Gastrocnemius medialis (tissue), 4 donors: ENCODE measurements at regions not wholly inside any gene's neighbourhood (a gene's known extent, or its start where the extent isn't known, plus 50 kb on each side); places are given as distances from the start of the nearest gene placed in this dataset.

Experiments
- ATAC-seq, 2 donors: fragments of 150-250 bp; one replicate each; pipeline ENCODE4 v1.9.1; 2016
- DNase-seq, 2 donors: peaks; one replicate each; pipeline ENCODE4 v3.0.0-alpha.2; 2019
- H3K27ac ChIP-seq, 4 donors: fragments of 200-600 bp; sonication (generic); 1 replicate in 1 of 4; 2 replicates in 3 of 4; pipeline ENCODE4 v1.5.1; 2016 to 2018; ENCODE audit warnings: mild to moderate bottlenecking in 2 of 4, moderate library complexity in 1 of 4
- H3K27me3 ChIP-seq, 3 donors: fragments of 200-600 bp; sonication (generic) in 2 of 3; 1 replicate in 1 of 3; 2 replicates in 2 of 3; pipeline versions ENCODE4 v1.5.1 to v1.6.0; 2016 to 2019; ENCODE audit warnings: mild to moderate bottlenecking in 1 of 3, moderate library complexity in 1 of 3
- H3K36me3 ChIP-seq, 2 donors: fragments of 200-600 bp; sonication (generic) in 1 of 2; one replicate each; pipeline ENCODE4 v1.5.1; 2017 to 2018
- H3K4me1 ChIP-seq, 2 donors: fragments of 200-600 bp; sonication (generic) in 1 of 2; one replicate each; pipeline ENCODE4 v1.5.1; 2016 to 2017; ENCODE audit warnings: mild to moderate bottlenecking in 2 of 2
- H3K4me3 ChIP-seq, 4 donors: fragments of 200-600 bp; sonication (generic) in 3 of 4; 1 replicate in 1 of 4; 2 replicates in 3 of 4; pipeline ENCODE4 v1.5.1; 2016 to 2019; ENCODE audit warnings: mild to moderate bottlenecking in 2 of 4
- H3K9me3 ChIP-seq, 3 donors: fragments of 200-600 bp; sonication (generic) in 2 of 3; 1 replicate in 1 of 3; 2 replicates in 2 of 3; pipeline ENCODE4 v1.5.1; 2016 to 2019
- CTCF ChIP-seq, 5 experiments: fragments of 450-650 bp in 3 of 5; fragments of 200-600 bp in 2 of 5; sonication (generic) in 2 of 5; IDR thresholded peaks in 4 of 5; conservative IDR thresholded peaks in 1 of 5; 1 replicate in 4 of 5; 2 replicates in 1 of 5; pipeline ENCODE4 v1.5.1; 2016 to 2019; ENCODE audit warnings: antibody characterized with exemption in 5 of 5, mild to moderate bottlenecking in 3 of 5, moderate library complexity in 3 of 5
- POLR2A ChIP-seq, 2 donors: fragments of 450-650 bp; IDR thresholded peaks; one replicate each; pipeline ENCODE4 v1.6.1; 2017; ENCODE audit warnings: antibody characterized with exemption in 2 of 2, mild to moderate bottlenecking in 2 of 2, moderate library complexity in 2 of 2
- in situ Hi-C, 4 donors: fragments of 200-750 bp; cut with MboI; loops; one replicate each; pipeline versions ENCODE4 v1.15.0 to v1.8.0; 2017; ENCODE audit warnings: low sequenced_read_pairs in 4 of 4
- intact Hi-C: fragments of 100-400 bp; cut with DNase I; formaldehyde crosslinking; loops from one replicate; pipeline ENCODE4 v1.15.1; 2023; ENCODE audit warnings: low total_unique reads

DNA sequence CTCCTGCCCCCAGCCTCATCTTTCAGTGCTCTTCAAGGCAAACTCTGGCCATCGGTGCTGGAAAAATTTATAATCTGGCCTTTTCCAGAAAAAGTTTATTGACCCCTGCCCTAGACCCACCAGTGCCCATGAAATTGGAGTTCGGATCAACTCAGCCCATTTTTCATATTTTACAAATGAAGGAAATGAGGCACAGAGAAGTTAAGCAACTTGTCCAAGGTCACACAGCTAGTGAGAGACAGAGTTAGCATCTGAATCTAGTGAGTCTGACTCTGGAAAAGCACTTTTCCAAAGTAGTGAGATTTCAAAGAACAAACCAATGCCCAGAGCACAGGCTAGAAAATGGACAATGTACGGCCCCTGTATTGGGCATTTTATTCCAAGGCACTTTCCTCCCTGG, 69.4 kb upstream of the TLE3 start:
- in situ Hi-C loops, result no loop called here
- H3K27ac ChIP-seq, result peak overlapping the region in 1 of 4 donors; percentile 82
- no peaks in the 10 kb centered on the region for H3K9me3 ChIP-seq
- no peak overlapping the region for H3K4me3 ChIP-seq
- no peak for DNase-seq
- peaks cover 22 to 25% of the 10 kb centered on the region in 2 donors for H3K4me1 ChIP-seq
- intact Hi-C loops, result no loop called here
- no peak for ATAC-seq
- TF ChIP-seq POLR2A (IDR thresholded peaks at IDR 0.05), result no peak
- H3K27me3 ChIP-seq, result no peaks in the 10 kb centered on the region
- H3K36me3 ChIP-seq, result no peaks in the 10 kb centered on the region

GRCh38 chr15:70166506-70167087, 68.9 kb upstream of the TLE3 start:
- intact Hi-C loops, result no loop called here

GRCh38 chr15:70165716-70166284, 68.1 kb upstream of the TLE3 start:
- Histone ChIP-seq H3K27ac (peak overlapping the region; percentile 80 to 85 (median 83)), H3K36me3 (no peaks in the 10 kb centered on the region), H3K9me3 (no peaks in the 10 kb centered on the region), H3K4me3 (no peak overlapping the region), H3K4me1 (peaks cover 25 to 31% of the 10 kb centered on the region in 2 donors), H3K27me3 (no peaks in the 10 kb centered on the region)
- peak; percentile 86 to 87 for ATAC-seq
- TF ChIP-seq POLR2A (IDR thresholded peaks at IDR 0.05) (peak in 1 of 2 donors; percentile 4), CTCF (IDR thresholded peaks at IDR 0.05 in 4 of 5, conservative IDR thresholded peaks at IDR 0.05 in 1 of 5) (no peak)
- in situ Hi-C loops (no loop called here), intact Hi-C loops (no loop called here)
- peak; percentile 80 to 90 for DNase-seq

More at GRCh38 chr15:70166506-70167087, 68.9 kb upstream of the TLE3 start:
- Histone ChIP-seq H3K9me3 (no peaks in the 10 kb centered on the region), H3K4me1 (peaks cover 22 to 25% of the 10 kb centered on the region in 2 donors), H3K27ac (peak overlapping the region; percentile 80 to 85 (median 83)), H3K27me3 (no peaks in the 10 kb centered on the region), H3K36me3 (no peaks in the 10 kb centered on the region), H3K4me3 (no peak overlapping the region)
- no peak for TF ChIP-seq CTCF (IDR thresholded peaks at IDR 0.05 in 4 of 5, conservative IDR thresholded peaks at IDR 0.05 in 1 of 5)
- TF ChIP-seq POLR2A (IDR thresholded peaks at IDR 0.05), result no peak
- no peak for ATAC-seq
- no peak for DNase-seq
- in situ Hi-C loops, result no loop called here

DNA sequence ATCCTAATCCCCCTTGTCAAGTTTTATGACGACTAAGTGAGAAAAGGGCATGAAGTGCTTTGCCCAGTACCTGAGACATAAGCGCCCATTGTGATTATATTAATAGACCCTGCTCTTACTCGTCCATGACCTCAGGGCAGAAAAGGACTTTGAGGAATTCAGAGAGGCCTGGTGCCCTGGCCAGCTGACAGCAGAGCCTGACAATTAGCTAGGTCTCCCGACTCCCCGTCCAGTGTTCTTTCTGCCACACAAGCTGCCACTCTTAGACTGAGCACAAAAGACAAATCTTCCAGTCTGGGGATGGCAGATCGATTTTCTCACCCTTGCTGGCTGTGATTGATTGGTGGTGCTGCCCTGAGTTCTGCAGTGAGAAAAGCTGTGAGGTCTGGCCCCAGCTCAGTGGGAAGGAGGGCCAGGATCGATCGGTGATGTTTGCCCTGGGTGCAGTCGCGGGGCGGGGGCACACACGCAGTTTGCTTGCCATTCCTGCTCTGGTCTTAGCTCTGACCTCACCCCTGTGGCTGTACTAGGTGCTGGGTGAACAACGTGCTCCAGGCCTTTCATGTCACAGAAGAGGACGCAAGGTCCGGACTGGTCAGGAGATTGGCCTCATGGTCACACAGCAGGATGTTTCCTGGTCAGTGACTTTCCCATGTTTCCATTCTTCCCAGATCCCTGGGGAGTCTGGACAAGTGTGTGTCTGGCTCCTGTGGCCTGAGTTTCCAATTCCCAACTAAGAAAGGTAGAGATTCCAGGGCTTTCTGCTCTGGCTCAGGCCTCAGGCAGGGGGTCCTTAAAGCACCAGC, 67.4 kb upstream of the TLE3 start:
- peaks cover 30 to 32% of the 10 kb centered on the region in 2 donors for H3K4me1 ChIP-seq
- no peaks in the 10 kb centered on the region for H3K27me3 ChIP-seq
- in situ Hi-C loops (no loop called here), intact Hi-C loops (no loop called here)
- H3K36me3 ChIP-seq, result no peaks in the 10 kb centered on the region
- H3K9me3 ChIP-seq, result no peaks in the 10 kb centered on the region
- DNase-seq (peak; percentile 30 to 40), ATAC-seq (peak; percentile 25 to 26)
- peak overlapping the region; percentile 80 to 85 (median 83) for H3K27ac ChIP-seq
- H3K4me3 ChIP-seq, result no peak overlapping the region
- TF ChIP-seq POLR2A (IDR thresholded peaks at IDR 0.05) (peak in 1 of 2 donors; percentile 18), CTCF (IDR thresholded peaks at IDR 0.05 in 4 of 5, conservative IDR thresholded peaks at IDR 0.05 in 1 of 5) (no peak)
